Left lung (tissue), 4 donors: ENCODE measurements at regions not wholly inside any gene's neighbourhood (a gene's known extent, or its start where the extent isn't known, plus 50 kb on each side); places are given as distances from the start of the nearest gene placed in this dataset.

Experiments used
- ATAC-seq: fragments of 200-7000 bp; cut with Tn5 transposase; one replicate; pipeline ENCODE4 v1.9.1; 2020; ENCODE audit warnings: moderate library complexity
- DNase-seq, 4 donors: peaks; one replicate each; pipeline ENCODE4 v3.0.0-alpha.2; 2013 to 2020
- H3K27ac ChIP-seq, 2 donors: fragments of 200-600 bp; sonication (generic) in 1 of 2; one replicate each; pipeline versions ENCODE4 v1.5.0 to v1.8.0; 2020 to 2021
- H3K27me3 ChIP-seq, 2 donors: fragments of 200-600 bp; sonication (generic) in 1 of 2; one replicate each; pipeline versions ENCODE4 v1.5.0 to v1.8.0; 2020 to 2021
- H3K36me3 ChIP-seq, 2 donors: fragments of 200-600 bp; sonication (generic) in 1 of 2; one replicate each; pipeline versions ENCODE4 v1.5.0 to v1.8.0; 2020 to 2021
- H3K4me1 ChIP-seq, 2 donors: fragments of 200-600 bp; one replicate each; pipeline ENCODE4 v1.8.0; 2021
- H3K4me3 ChIP-seq, 2 donors: fragments of 200-600 bp; sonication (generic) in 1 of 2; one replicate each; pipeline versions ENCODE4 v1.5.0 to v1.8.0; 2020 to 2021; ENCODE audit warnings: mild to moderate bottlenecking in 1 of 2
- H3K9me3 ChIP-seq, 2 donors: fragments of 200-600 bp; sonication (generic) in 1 of 2; one replicate each; pipeline versions ENCODE4 v1.5.0 to v1.8.0; 2020 to 2021
- CTCF ChIP-seq, 2 donors: fragments of 200-600 bp; sonication (generic) in 1 of 2; IDR thresholded peaks; one replicate each; pipeline versions ENCODE4 v1.5.0 to v1.8.0; 2021; ENCODE audit warnings: antibody characterized with exemption in 2 of 2
- intact Hi-C, 2 donors: fragments of 100-400 bp; cut with DNase I; formaldehyde crosslinking; loops; one replicate each; pipeline versions ENCODE4 v1.11.2 to v1.14.2; 2022
- donor health status: DM: no; HTN: yes; CAD: no.
- donor health status: DM: no; HTN: no; CAD: no.

- H3K27me3 ChIP-seq, result no peaks in the 10 kb centered on the region
- peaks cover 0 to 13% of the 10 kb centered on the region in 2 donors for H3K4me1 ChIP-seq
- DNase-seq (no peak), ATAC-seq (no peak)
- no peak for TF ChIP-seq CTCF (IDR thresholded peaks at IDR 0.05)
- H3K36me3 ChIP-seq, result no peaks in the 10 kb centered on the region
- no peak overlapping the region for H3K4me3 ChIP-seq
- H3K27ac ChIP-seq, result no peak overlapping the region
- no peaks in the 10 kb centered on the region for H3K9me3 ChIP-seq
- intact Hi-C loops, result no loop called here
Measured at GRCh38 chr1:239807361-239807760, 284.3 kb upstream of the FMN2 start.

- intact Hi-C loops, result no loop called here
- ATAC-seq, result no peak
- no peak for DNase-seq
- Histone ChIP-seq H3K27ac (no peak overlapping the region), H3K27me3 (no peaks in the 10 kb centered on the region), H3K4me3 (no peak overlapping the region), H3K9me3 (no peaks in the 10 kb centered on the region), H3K4me1 (peaks cover 0 to 18% of the 10 kb centered on the region in 2 donors), H3K36me3 (no peaks in the 10 kb centered on the region)
- TF ChIP-seq CTCF (IDR thresholded peaks at IDR 0.05), result no peak
Measured at GRCh38 chr1:239810061-239810481, 281.6 kb upstream of the FMN2 start.

GRCh38 chr1:239811211-239811885 lies 280.3 kb upstream of the FMN2 start:
- Histone ChIP-seq H3K4me1 (peaks cover 0 to 17% of the 10 kb centered on the region in 2 donors), H3K4me3 (no peak overlapping the region), H3K27me3 (no peaks in the 10 kb centered on the region), H3K36me3 (no peaks in the 10 kb centered on the region), H3K27ac (no peak overlapping the region), H3K9me3 (no peaks in the 10 kb centered on the region)
- TF ChIP-seq CTCF (IDR thresholded peaks at IDR 0.05), result no peak
- intact Hi-C loops, result no loop called here
- no peak for DNase-seq
- no peak for ATAC-seq

GRCh38 chr1:239812580-239812979 lies 279.1 kb upstream of the FMN2 start:
- no peak for TF ChIP-seq CTCF (IDR thresholded peaks at IDR 0.05)
- ATAC-seq (no peak), DNase-seq (no peak)
- Histone ChIP-seq H3K27me3 (no peaks in the 10 kb centered on the region), H3K36me3 (no peaks in the 10 kb centered on the region), H3K4me3 (no peak overlapping the region), H3K4me1 (peaks cover 0 to 29% of the 10 kb centered on the region in 2 donors), H3K9me3 (no peaks in the 10 kb centered on the region), H3K27ac (no peak overlapping the region)
- intact Hi-C loops, result no loop called here

GRCh38 chr1:239814306-239814881 lies 277.3 kb upstream of the FMN2 start:
- Histone ChIP-seq H3K4me3 (no peak overlapping the region), H3K36me3 (no peaks in the 10 kb centered on the region), H3K27ac (no peak overlapping the region), H3K4me1 (peaks cover 0 to 29% of the 10 kb centered on the region in 2 donors), H3K27me3 (no peaks in the 10 kb centered on the region), H3K9me3 (no peaks in the 10 kb centered on the region)
- TF ChIP-seq CTCF (IDR thresholded peaks at IDR 0.05), result no peak
- ATAC-seq, result peak; percentile 68
- DNase-seq, result no peak
- intact Hi-C loops, result no loop called here
